H1 (cell line): ENCODE measurements at regions not wholly inside any gene's neighbourhood (a gene's known extent, or its start where the extent isn't known, plus 50 kb on each side); places are given as distances from the start of the nearest gene placed in this dataset.

ENCODE experiments used
- BCL11A ChIP-seq, 2 experiments: IDR thresholded peaks; one replicate each; pipeline ENCODE4 v1.6.1; 2011; ENCODE audit warnings: low read depth in 2 of 2, low read length in 2 of 2, mild to moderate bottlenecking in 2 of 2
- E2F6 ChIP-seq: IDR thresholded peaks from 2 replicates; pipeline ENCODE4 v1.6.1; 2012; ENCODE audit warnings: inconsistent platforms
- HDAC2 ChIP-seq, 2 experiments: fragments of 300-600 bp in 1 of 2; sonication (generic) in 1 of 2; IDR thresholded peaks; 2 replicates each; pipeline ENCODE4 v1.6.1; 2011 to 2012; ENCODE audit warnings: low read depth in 2 of 2, low read length in 2 of 2, mild to moderate bottlenecking in 2 of 2, moderate library complexity in 2 of 2, borderline replicate concordance in 1 of 2, inconsistent platforms in 1 of 2
- POU5F1 ChIP-seq: IDR thresholded peaks from 2 replicates; pipeline ENCODE4 v1.6.1; 2011; ENCODE audit warnings: low read depth, mild to moderate bottlenecking, low read length, moderate library complexity
- SIN3A ChIP-seq, 2 experiments: IDR thresholded peaks in 1 of 2; conservative IDR thresholded peaks in 1 of 2; 2 replicates each; pipeline ENCODE4 v1.6.1; 2011 to 2012; ENCODE audit warnings: low read length in 2 of 2, improper control_type of control experiment in 1 of 2, low read depth in 1 of 2, mild to moderate bottlenecking in 1 of 2
- SP4 ChIP-seq: IDR thresholded peaks from 2 replicates; pipeline ENCODE4 v1.6.1; 2012; ENCODE audit warnings: low read length, inconsistent platforms
- TAF7 ChIP-seq: optimal IDR thresholded peaks from 2 replicates; pipeline ENCODE3; 2011; ENCODE audit warnings: low read depth, mild to moderate bottlenecking, inconsistent platforms, low read length, moderate library complexity, borderline replicate concordance

GRCh38 chr13:24630121-24630520 is 50.1 kb upstream of the ATP12A start (continued):
- no peak for TF ChIP-seq HDAC2 (IDR thresholded peaks at IDR 0.05; ENCODE audit: borderline replicate concordance in 1 of 2, low read depth in 2 of 2, low read length in 2 of 2)
- no peak for TF ChIP-seq SIN3A (conservative IDR thresholded peaks at IDR 0.05 in 1 of 2, IDR thresholded peaks at IDR 0.05 in 1 of 2; ENCODE audit: low read depth in 1 of 2, low read length in 2 of 2)
- no peak for TF ChIP-seq BCL11A (IDR thresholded peaks at IDR 0.05; ENCODE audit: low read depth in 2 of 2, low read length in 2 of 2)
- TF ChIP-seq TAF7: no peak
- no peak for TF ChIP-seq POU5F1
- TF ChIP-seq SP4: no peak
- TF ChIP-seq E2F6: no peak
- TF ChIP-seq, all 59 proteins: peak for 0
